B cell (primary cell): ENCODE measurements at regions not wholly inside any gene's neighbourhood (a gene's known extent, or its start where the extent isn't known, plus 50 kb on each side); places are given as distances from the start of the nearest gene placed in this dataset.

Experiments used
- ATAC-seq: fragments of 200-7000 bp; cut with Tn5 transposase; one replicate; pipeline ENCODE4 v1.10.0; 2021; ENCODE audit warnings: low read depth, mild to moderate bottlenecking, moderate number of reproducible peaks, moderate library complexity
- CTCF ChIA-PET: fragments of 350-600 bp; sonication (Branson Sonifier 250); formaldehyde crosslinking; loops from one replicate; lab custom pipeline; 2021; ENCODE audit warnings: antibody characterized with exemption, inconsistent platforms; lab: Charles Lee
- POLR2A ChIA-PET: fragments of 350-600 bp; sonication (Branson Sonifier 250); formaldehyde crosslinking; loops from one replicate; lab custom pipeline; 2021; ENCODE audit warnings: antibody characterized with exemption; lab: Charles Lee
- DNase-seq: peaks from one replicate; pipeline ENCODE4 v3.0.0; 2013
- H2AFZ ChIP-seq: 2 replicates; pipeline ENCODE4 v1.6.1; 2012; ENCODE audit warnings: mild to moderate bottlenecking, low read depth, low read length; ENCODE audit not compliant: insufficient read depth, poor library complexity, severe bottlenecking
- H3K27ac ChIP-seq, 2 donors: 1 replicate in 1 of 2; 2 replicates in 1 of 2; pipeline ENCODE4 v1.5.1; 2012 to 2013; ENCODE audit warnings: low read length in 2 of 2, mild to moderate bottlenecking in 2 of 2, moderate library complexity in 1 of 2
- H3K27me3 ChIP-seq, 4 experiments: fragments of 200-600 bp in 1 of 4; sonication (generic) in 1 of 4; replicated peaks in 1 of 4; 1 replicate in 2 of 4; 2 replicates in 2 of 4; pipeline versions ENCODE4 v1.6.1 to v1.7.0; 2013 to 2016; ENCODE audit warnings: low read length in 3 of 4, mild to moderate bottlenecking in 2 of 4, mixed read lengths in 1 of 4, moderate library complexity in 1 of 4; ENCODE audit not compliant: insufficient read depth in 4 of 4, control insufficient read depth in 3 of 4; ENCODE audit errors: control extremely low read depth in 1 of 4
- H3K36me3 ChIP-seq, 2 experiments: replicated peaks in 1 of 2; 1 replicate in 1 of 2; 2 replicates in 1 of 2; pipeline versions ENCODE4 v1.6.1 to v1.7.1; 2013; ENCODE audit warnings: low read length in 1 of 2; ENCODE audit not compliant: insufficient read depth in 2 of 2, control insufficient read depth in 1 of 2; ENCODE audit errors: control extremely low read depth in 1 of 2, extremely low read depth in 1 of 2
- H3K4me1 ChIP-seq, 2 donors: fragments of 200-600 bp in 1 of 2; sonication (generic) in 1 of 2; 1 replicate in 1 of 2; 2 replicates in 1 of 2; pipeline versions ENCODE4 v1.5.1 to v1.6.1; 2013 to 2017; ENCODE audit warnings: low read length in 2 of 2; ENCODE audit not compliant: control insufficient read depth in 2 of 2, insufficient read depth in 2 of 2
- H3K4me2 ChIP-seq: replicated peaks from 2 replicates; pipeline ENCODE3; 2012; ENCODE audit warnings: mild to moderate bottlenecking, low read depth, low read length; ENCODE audit not compliant: poor library complexity, severe bottlenecking
- H3K4me3 ChIP-seq, 5 experiments: fragments of 200-600 bp in 1 of 5; sonication (generic) in 1 of 5; 1 replicate in 3 of 5; 2 replicates in 2 of 5; pipeline versions ENCODE4 v1.5.1 to v1.7.0; 2011 to 2016; ENCODE audit warnings: low read length in 4 of 5, mild to moderate bottlenecking in 4 of 5, low read depth in 2 of 5, control low read depth in 1 of 5, moderate library complexity in 1 of 5; ENCODE audit not compliant: insufficient read depth in 1 of 5; ENCODE audit errors: control extremely low read depth in 1 of 5, extremely low read depth in 1 of 5
- H3K79me2 ChIP-seq: fragments of 200-600 bp; sonication (generic); one replicate; pipeline ENCODE4 v1.6.0; 2016; ENCODE audit warnings: low read length; ENCODE audit not compliant: control insufficient read depth, insufficient read depth
- H3K9ac ChIP-seq: fragments of 200-600 bp; sonication (generic); 2 replicates; pipeline ENCODE4 v1.6.1; 2017; ENCODE audit warnings: mild to moderate bottlenecking, low read length, moderate library complexity
- H3K9me3 ChIP-seq, 3 donors: one replicate each; pipeline versions ENCODE4 v1.6.1 to v1.7.1; 2013; ENCODE audit warnings: low read length in 2 of 3; ENCODE audit not compliant: control insufficient read depth in 2 of 3, insufficient read depth in 1 of 3; ENCODE audit errors: control extremely low read depth in 1 of 3
- H4K20me1 ChIP-seq: 2 replicates; pipeline ENCODE4 v1.6.0; 2012; ENCODE audit warnings: mild to moderate bottlenecking, low read length; ENCODE audit not compliant: insufficient read depth, control insufficient read depth, poor library complexity, severe bottlenecking
- H3K27ac Mint-ChIP-seq: one replicate; pipeline ENCODE4 v1.8.0; 2021; ENCODE audit warnings: mixed read lengths
- H3K27me3 Mint-ChIP-seq: one replicate; pipeline ENCODE4 v1.8.0; 2021; ENCODE audit warnings: mixed read lengths
- H3K4me1 Mint-ChIP-seq: one replicate; pipeline ENCODE4 v1.8.0; 2021; ENCODE audit warnings: mixed read lengths
- H3K4me3 Mint-ChIP-seq: one replicate; pipeline ENCODE4 v1.8.0; 2021; ENCODE audit warnings: mixed read lengths
- H3K9me3 Mint-ChIP-seq: one replicate; pipeline ENCODE4 v1.8.0; 2022; ENCODE audit warnings: mixed read lengths; ENCODE audit not compliant: insufficient read depth
- EZH2 ChIP-seq: IDR thresholded peaks from 2 replicates; pipeline ENCODE4 v1.6.1; 2012; ENCODE audit warnings: borderline replicate concordance, low read depth, mild to moderate bottlenecking, moderate library complexity, low read length; ENCODE audit not compliant: insufficient read depth, poor library complexity, severe bottlenecking
- WGBS: methylation state at CpG from one replicate; pipeline ENCODE4 v1.1.5; 2013; ENCODE audit warnings: missing lambda C conversion rate; ENCODE audit not compliant: insufficient coverage; 5-methylcytosine and 5-hydroxymethylcytosine counted together
- intact Hi-C: fragments of 100-400 bp; cut with micrococcal nuclease; formaldehyde crosslinking; loops from one replicate; pipeline ENCODE4 v1.10.0; 2022
- TF ChIP-seq, protein P1 (sequence below): fragments of 200-600 bp; IDR thresholded peaks from one replicate; pipeline ENCODE4 v1.8.0; 2022; ENCODE audit warnings: antibody characterized with exemption, mild to moderate bottlenecking

DNA sequence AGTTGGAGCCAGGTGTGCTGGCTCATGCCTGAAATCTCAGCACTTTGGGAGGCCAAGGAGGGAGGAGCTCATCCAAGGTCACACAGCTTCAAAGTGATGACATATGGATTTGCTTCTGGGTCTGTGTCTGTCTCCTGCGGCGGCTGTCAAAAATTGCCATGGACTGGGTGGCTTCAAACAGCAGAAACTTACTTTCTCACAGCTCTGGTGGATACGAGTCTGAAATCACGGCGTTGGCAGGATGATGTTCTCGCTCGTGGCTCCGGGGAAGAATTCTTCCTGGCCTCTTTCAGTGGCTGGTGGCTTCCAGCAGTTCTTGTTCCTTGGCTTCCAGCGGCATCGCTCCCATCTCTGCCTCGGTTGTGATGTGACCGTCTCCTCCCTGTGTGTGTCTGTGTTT is 314.8 kb upstream of the C1orf174 start:
- intact Hi-C loops = no loop called here
- Histone ChIP-seq H4K20me1 (no peaks in the 10 kb centered on the region), H3K4me3 (no peak overlapping the region), H3K36me3 (no peaks in the 10 kb centered on the region), H3K27ac (no peak overlapping the region), H3K9me3 (peaks cover 0 to 5% (median 0%) of the 10 kb centered on the region in 3 donors), H3K4me1 (no peaks in the 10 kb centered on the region), H2AFZ (no peak overlapping the region), H3K9ac (no peak overlapping the region), H3K4me2 (no peak overlapping the region), H3K27me3 (no peaks in the 10 kb centered on the region), H3K79me2 (no peaks in the 10 kb centered on the region)
- no peaks in the 10 kb centered on the region for H3K4me1 Mint-ChIP-seq
- CTCF ChIA-PET = no interaction called here
- no peak overlapping the region for H3K27ac Mint-ChIP-seq
- TF ChIP-seq EZH2 = no peak
- TF ChIP-seq, protein P1, sequence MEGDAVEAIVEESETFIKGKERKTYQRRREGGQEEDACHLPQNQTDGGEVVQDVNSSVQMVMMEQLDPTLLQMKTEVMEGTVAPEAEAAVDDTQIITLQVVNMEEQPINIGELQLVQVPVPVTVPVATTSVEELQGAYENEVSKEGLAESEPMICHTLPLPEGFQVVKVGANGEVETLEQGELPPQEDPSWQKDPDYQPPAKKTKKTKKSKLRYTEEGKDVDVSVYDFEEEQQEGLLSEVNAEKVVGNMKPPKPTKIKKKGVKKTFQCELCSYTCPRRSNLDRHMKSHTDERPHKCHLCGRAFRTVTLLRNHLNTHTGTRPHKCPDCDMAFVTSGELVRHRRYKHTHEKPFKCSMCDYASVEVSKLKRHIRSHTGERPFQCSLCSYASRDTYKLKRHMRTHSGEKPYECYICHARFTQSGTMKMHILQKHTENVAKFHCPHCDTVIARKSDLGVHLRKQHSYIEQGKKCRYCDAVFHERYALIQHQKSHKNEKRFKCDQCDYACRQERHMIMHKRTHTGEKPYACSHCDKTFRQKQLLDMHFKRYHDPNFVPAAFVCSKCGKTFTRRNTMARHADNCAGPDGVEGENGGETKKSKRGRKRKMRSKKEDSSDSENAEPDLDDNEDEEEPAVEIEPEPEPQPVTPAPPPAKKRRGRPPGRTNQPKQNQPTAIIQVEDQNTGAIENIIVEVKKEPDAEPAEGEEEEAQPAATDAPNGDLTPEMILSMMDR = no peak
- peaks cover 24% of the 10 kb centered on the region for H3K27me3 Mint-ChIP-seq
- no peak overlapping the region for H3K4me3 Mint-ChIP-seq
- ATAC-seq (no peak), DNase-seq (no peak)
- WGBS = 91% methylated on average over 12 of the region's 12 CpGs
- POLR2A ChIA-PET = no interaction called here
- no peaks in the 10 kb centered on the region for H3K9me3 Mint-ChIP-seq

DNA sequence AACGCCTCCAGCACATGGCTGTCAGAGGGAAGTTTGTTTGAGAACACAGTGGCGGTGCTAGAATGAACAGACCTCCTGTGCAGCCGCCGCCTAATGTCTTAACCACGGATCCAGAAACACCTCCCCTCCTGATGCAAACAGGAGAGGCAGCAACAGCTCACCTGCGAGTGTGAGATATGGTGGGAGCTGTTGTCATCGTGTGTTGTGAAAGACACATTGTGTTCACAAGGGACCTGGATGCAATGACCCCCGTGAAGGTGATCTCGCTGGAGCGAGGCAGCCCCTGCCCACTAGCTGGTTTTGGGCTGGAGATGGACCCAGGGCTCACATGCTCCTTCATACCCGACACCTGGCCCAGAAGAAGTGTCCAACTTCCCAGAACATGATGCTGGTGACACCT is 315.3 kb upstream of the C1orf174 start:
- DNase-seq (no peak), ATAC-seq (no peak)
- H2AFZ ChIP-seq = no peak overlapping the region
- no peak overlapping the region for H3K27ac Mint-ChIP-seq
- no peak overlapping the region for H3K4me2 ChIP-seq
- H3K4me3 ChIP-seq = no peak overlapping the region
- no peak overlapping the region for H3K27ac ChIP-seq
- H3K4me1 ChIP-seq = no peaks in the 10 kb centered on the region
- TF ChIP-seq EZH2 = no peak
- TF ChIP-seq, protein P1 = no peak
- no peaks in the 10 kb centered on the region for H3K27me3 ChIP-seq
- ChIA-PET CTCF (no interaction called here), POLR2A (no interaction called here)
- no peaks in the 10 kb centered on the region for H3K79me2 ChIP-seq
- intact Hi-C loops = no loop called here
- H3K9me3 ChIP-seq = peaks cover 0 to 5% (median 0%) of the 10 kb centered on the region in 3 donors
- H3K27me3 Mint-ChIP-seq = peaks cover 24% of the 10 kb centered on the region
- H3K4me3 Mint-ChIP-seq = no peak overlapping the region
- H3K9me3 Mint-ChIP-seq = no peaks in the 10 kb centered on the region
- WGBS = 63% methylated on average over 6 of the region's 11 CpGs
- no peak overlapping the region for H3K9ac ChIP-seq
- H4K20me1 ChIP-seq = no peaks in the 10 kb centered on the region
- no peaks in the 10 kb centered on the region for H3K4me1 Mint-ChIP-seq
- no peaks in the 10 kb centered on the region for H3K36me3 ChIP-seq
